Inflammatory macrophage treated with lipopolysaccharide for 4 hours (primary cell): ENCODE measurements at regions not wholly inside any gene's neighbourhood (a gene's known extent, or its start where the extent isn't known, plus 50 kb on each side); places are given as distances from the start of the nearest gene placed in this dataset.

Experiments used
- DNase-seq: peaks from one replicate; pipeline ENCODE4 v3.0.0-alpha.2; 2020

GRCh38 chr9:7228726-7229125 is 471.0 kb downstream of the KDM4C start:
- DNase-seq: no peak

GRCh38 chr9:7227951-7228350 is 470.2 kb downstream of the KDM4C start:
- no peak for DNase-seq

- DNase-seq: no peak
Measured at GRCh38 chr9:7226007-7226640, 468.4 kb downstream of the KDM4C start.
